GM18870 (cell line): ENCODE measurements at regions not wholly inside any gene's neighbourhood (a gene's known extent, or its start where the extent isn't known, plus 50 kb on each side); places are given as distances from the start of the nearest gene placed in this dataset.
A peak's percentile ranks its signal among the peaks of the same experiment; 100 is the strongest.

Experiments
- ATAC-seq: cut with Tn5 transposase; IDR thresholded peaks from one replicate; pipeline ENCODE4 v1.9.1; 2021; ENCODE audit warnings: moderate library complexity; ENCODE audit not compliant: unreplicated experiment

DNA sequence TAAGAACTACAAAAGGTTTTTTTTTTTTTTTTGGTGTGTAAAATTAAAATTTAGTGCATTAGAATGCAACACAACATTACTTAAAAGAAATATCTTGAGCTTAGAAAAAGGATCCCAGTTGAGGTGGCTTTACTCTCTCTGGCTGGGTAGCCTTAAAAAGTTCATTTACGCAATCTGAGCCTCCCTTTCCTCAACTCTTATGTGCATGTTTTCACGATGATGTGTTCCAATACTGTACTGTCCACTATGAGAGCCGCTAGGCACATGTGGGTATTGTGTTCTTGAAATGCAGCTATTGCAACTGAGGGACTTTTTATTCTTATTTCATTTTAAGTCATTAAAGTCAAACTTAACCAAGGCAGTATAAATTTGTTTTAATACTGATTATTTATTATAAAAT lies 460.9 kb upstream of the SYT1 start:
- no peak for ATAC-seq

GRCh38 chr12:78406213-78406612 lies 458.4 kb upstream of the SYT1 start:
- no peak for ATAC-seq

DNA sequence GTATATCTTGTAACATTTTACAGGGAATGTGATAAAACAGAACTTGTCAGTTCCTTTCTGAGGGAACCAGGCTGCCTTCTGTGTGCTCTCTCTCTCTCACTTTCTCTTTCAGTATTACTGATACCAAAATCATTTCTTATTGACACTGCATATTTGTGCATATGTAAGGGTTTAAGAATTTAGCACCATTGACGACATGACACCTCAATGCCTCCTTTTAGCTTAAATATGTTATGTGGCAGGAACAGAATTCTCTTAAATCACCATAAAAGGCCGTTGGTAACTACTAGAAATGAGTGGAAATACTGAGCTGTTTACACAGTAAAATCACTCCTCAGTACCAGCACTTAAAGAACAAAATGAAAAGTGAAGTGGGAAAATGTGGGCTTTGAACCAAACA lies 457.7 kb upstream of the SYT1 start:
- ATAC-seq, result peak; percentile 96

DNA sequence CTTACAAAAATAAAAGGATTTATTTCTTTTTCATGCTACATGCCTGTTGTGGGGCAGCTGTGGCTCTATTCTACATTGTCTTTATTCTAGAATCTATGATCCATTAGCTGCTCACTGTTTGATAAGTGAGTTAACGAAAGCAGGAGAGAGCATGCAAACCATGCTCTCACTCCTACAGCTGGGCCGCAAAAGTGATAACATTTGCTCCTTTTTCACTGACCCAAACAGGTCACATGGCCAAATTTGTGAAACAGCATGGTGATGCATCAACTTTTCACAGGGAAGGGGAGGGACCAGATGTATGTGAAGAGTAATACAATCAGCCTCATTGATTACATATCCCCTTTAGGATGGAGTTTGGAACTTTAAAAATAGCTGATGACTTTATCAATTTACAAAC lies 456.9 kb upstream of the SYT1 start:
- ATAC-seq, result no peak

GRCh38 chr12:78414071-78414470 lies 450.5 kb upstream of the SYT1 start:
- no peak for ATAC-seq

GRCh38 chr12:78418919-78419318 lies 445.7 kb upstream of the SYT1 start:
- no peak for ATAC-seq

DNA sequence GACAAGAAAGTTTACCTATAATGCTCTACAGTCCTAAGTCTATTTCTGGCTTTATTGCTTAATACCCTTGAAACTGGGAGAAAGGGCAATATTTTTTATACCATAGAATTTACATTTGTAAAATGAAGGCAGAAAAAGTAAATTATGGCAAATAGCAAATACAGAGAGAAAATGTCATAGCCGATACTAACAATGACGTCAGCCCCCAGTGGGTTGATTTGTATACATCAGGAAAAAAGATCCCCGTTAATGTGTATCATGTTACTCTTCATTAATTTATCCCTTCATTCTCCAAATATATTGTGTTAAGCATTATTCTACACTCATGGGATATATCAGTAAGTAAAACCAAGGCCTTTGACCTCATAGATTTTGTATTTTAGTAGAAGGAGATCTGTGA lies 445.1 kb upstream of the SYT1 start:
- ATAC-seq, result no peak

DNA sequence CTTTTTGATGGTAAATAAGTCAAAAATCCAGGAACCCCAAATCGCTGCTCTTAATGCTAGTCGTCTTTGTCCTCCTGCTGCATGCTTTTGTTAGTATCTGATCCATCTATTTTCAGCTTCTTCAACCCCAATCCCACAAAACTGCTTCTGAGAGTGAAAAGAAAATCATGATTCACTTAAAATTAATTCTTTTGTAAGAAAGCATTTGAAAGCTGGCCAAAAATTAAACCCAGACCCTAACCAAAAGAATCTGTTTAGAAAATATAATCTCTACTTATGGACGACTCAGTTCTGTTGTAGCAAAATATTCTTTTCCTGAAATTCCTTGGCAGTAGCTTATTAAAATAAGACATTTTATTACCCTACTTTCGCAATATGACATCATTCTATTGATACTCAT lies 443.6 kb upstream of the SYT1 start:
- no peak for ATAC-seq

DNA sequence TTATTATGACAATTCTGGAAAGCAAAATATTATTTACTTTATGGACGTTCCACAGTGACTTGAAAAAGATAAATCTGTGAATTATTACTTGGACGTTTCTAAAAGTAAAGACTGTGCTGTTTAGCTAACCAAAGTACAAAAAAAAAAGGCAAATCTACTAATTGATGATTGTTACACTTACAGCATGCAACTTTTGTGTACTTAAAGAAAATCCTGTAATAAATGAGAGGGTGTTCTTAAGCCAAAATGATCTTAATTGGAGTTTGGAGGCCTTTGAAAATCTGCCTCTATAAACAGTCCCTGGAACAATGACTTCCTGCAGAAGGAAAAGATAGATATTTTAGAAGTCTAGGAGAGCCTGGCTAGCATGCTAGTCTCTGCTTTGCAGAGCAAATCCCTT lies 434.0 kb upstream of the SYT1 start:
- no peak for ATAC-seq

GRCh38 chr12:78431931-78432330 lies 432.6 kb upstream of the SYT1 start:
- ATAC-seq, result no peak

GRCh38 chr12:78439666-78440065 lies 424.9 kb upstream of the SYT1 start:
- no peak for ATAC-seq

GRCh38 chr12:78441737-78442453 lies 422.7 kb upstream of the SYT1 start:
- no peak for ATAC-seq

DNA sequence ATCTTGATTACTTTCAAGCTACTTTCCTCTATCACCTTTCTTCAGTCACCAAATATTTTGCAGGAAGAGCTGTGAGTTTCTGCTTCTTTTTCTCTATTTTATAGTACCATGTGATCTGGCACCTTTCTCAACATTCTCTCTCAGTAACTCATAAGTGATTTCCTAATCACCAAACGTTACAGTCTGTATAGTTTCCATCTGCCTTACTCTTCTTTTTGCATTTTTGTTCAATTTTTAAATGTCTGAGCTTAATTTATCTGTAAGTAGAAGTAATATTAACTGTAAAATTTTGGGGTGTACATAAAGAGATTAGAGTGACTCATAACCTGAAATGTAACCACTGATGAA lies 422.1 kb upstream of the SYT1 start:
- ATAC-seq, result no peak

DNA sequence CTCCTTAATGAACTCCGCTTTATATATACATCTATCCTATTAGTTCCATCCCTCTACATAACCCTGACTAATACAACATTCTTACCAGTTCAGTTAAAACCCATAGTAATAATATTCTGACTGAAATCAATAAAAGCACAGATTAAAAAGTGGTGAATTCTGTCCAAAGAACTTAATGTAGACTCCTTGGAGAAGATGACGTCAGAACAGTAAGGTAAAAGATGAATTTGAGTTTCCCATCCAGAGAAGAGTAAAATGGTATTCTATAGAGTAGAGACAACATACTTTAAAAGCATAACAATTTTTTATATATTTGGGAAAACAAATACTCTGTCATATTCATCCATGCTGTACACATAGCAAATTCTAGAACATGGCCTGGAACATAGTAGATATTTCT lies 418.0 kb upstream of the SYT1 start:
- ATAC-seq, result no peak

GRCh38 chr12:78447373-78447772 lies 417.2 kb upstream of the SYT1 start:
- no peak for ATAC-seq

- no peak for ATAC-seq
These were observed 415.9 kb upstream of the SYT1 start for GRCh38 chr12:78448692-78449091.

GRCh38 chr12:78455991-78456390 lies 408.6 kb upstream of the SYT1 start:
- no peak for ATAC-seq

DNA sequence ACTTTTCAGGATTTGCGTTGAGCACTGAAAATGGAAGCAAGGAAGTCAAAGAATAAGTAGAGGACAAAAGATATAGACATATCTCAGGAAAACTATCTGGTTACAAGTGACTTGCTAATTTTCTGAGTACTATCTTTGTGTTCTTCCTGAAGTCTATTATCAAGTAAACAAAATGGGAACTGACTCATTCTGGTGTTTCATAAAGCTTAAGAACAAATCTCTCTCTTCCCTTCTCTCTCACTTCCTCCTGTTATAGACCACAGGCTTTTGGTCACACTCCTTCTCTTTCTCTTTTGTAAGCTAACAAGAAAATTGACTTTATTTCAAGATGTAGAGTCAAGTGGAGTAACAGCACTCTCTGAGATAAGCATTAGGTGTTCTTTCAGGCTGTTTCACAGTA lies 406.6 kb upstream of the SYT1 start:
- ATAC-seq, result peak; percentile 100

DNA sequence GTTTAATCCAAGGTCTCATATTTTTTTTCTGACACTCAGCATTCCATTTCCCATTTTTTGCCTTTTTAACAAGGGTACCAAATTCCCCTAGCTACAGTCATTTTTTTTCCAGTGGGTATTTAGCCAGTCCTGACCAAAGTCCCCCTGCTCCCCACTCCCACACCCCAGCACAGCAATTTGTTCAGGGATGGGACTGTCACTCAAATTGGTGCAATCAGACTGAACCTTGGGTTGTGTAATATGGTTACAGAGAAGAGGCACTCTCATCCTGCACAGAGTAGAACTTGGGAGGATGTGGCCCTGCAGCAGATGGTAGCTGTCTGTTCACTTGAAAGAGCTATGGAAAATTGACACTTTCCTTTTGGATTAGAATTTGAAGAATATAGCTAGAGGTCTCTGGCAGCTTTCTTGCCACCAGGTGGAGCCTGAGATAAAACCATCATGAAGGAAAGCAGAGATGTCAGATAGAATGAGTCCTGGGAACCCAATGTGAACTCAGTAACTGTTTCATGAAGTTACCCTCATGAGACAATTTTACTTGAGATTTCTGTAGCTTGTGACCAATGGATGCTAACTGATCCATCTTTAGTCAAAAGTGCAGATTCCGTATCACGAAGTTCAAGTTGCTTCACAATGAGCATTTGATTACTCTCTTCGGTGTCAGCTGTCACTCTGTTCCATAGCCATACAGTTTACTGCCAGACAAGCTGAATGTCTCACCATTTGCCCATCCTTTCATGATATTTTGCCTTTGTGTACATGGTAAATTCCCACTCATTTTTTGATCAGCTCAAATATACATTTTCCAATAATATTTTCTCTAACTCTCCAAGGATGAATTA lies 394.0 kb upstream of the SYT1 start:
- no peak for ATAC-seq

GRCh38 chr12:78473136-78473535 lies 391.4 kb upstream of the SYT1 start:
- ATAC-seq, result no peak

GRCh38 chr12:78473561-78473960 lies 391.0 kb upstream of the SYT1 start:
- no peak for ATAC-seq

- no peak for ATAC-seq
These were observed 380.7 kb upstream of the SYT1 start for GRCh38 chr12:78483767-78484315.
